Esophagus muscularis mucosa (tissue), 4 donors: ENCODE measurements at regions not wholly inside any gene's neighbourhood (a gene's known extent, or its start where the extent isn't known, plus 50 kb on each side); places are given as distances from the start of the nearest gene placed in this dataset.

Experiments used
- DNase-seq: peaks from one replicate; pipeline ENCODE4 v3.0.0-alpha.2; 2017; ENCODE audit errors: extremely low spot score
- H3K27ac ChIP-seq, 4 donors: fragments of 200-600 bp; sonication (generic); replicated peaks in 1 of 4; 1 replicate in 3 of 4; 2 replicates in 1 of 4; pipeline ENCODE4 v1.5.1; 2016 to 2019; ENCODE audit warnings: mild to moderate bottlenecking in 1 of 4
- H3K27me3 ChIP-seq, 4 donors: fragments of 200-600 bp; sonication (generic); one replicate each; pipeline versions ENCODE4 v1.5.1 to v1.6.0; 2016 to 2019
- H3K36me3 ChIP-seq, 4 donors: fragments of 200-600 bp; sonication (generic); one replicate each; pipeline ENCODE4 v1.5.1; 2016 to 2019
- H3K4me1 ChIP-seq, 4 donors: fragments of 200-600 bp; sonication (generic); one replicate each; pipeline ENCODE4 v1.5.1; 2016 to 2019
- H3K4me3 ChIP-seq, 4 donors: fragments of 200-600 bp; sonication (generic); 1 replicate in 2 of 4; 2 replicates in 2 of 4; pipeline ENCODE4 v1.5.1; 2016 to 2019; ENCODE audit warnings: mild to moderate bottlenecking in 4 of 4, moderate library complexity in 1 of 4
- H3K9me3 ChIP-seq, 4 donors: fragments of 200-600 bp; sonication (generic); 1 replicate in 3 of 4; 2 replicates in 1 of 4; pipeline ENCODE4 v1.5.1; 2016 to 2019
- CTCF ChIP-seq, 3 experiments: fragments of 200-600 bp in 2 of 3; fragments of 450-650 bp in 1 of 3; sonication (generic) in 2 of 3; IDR thresholded peaks; one replicate each; pipeline ENCODE4 v1.5.1; 2017 to 2019; ENCODE audit warnings: antibody characterized with exemption in 3 of 3, mild to moderate bottlenecking in 2 of 3, moderate library complexity in 1 of 3
- EP300 ChIP-seq: sonication (generic); formaldehyde crosslinking; IDR thresholded peaks from one replicate; pipeline ENCODE4 v1.6.1; 2017; ENCODE audit warnings: antibody characterized with exemption
- POLR2A ChIP-seq: fragments of 450-650 bp; IDR thresholded peaks from one replicate; pipeline ENCODE4 v1.6.1; 2017; ENCODE audit warnings: antibody characterized with exemption, moderate library complexity, mild to moderate bottlenecking, low read depth
- POLR2AphosphoS5 ChIP-seq, 2 donors: sonication (generic); formaldehyde crosslinking; IDR thresholded peaks; one replicate each; pipeline ENCODE4 v1.6.1; 2017; ENCODE audit warnings: antibody characterized with exemption in 2 of 2
- WGBS: methylation state at CpG from one replicate; pipeline ENCODE4 v1.1.5; 2018; 5-methylcytosine and 5-hydroxymethylcytosine counted together
- intact Hi-C: fragments of 100-400 bp; cut with DNase I; formaldehyde crosslinking; loops from one replicate; pipeline ENCODE4 v1.15.1; 2023

GRCh38 chr3:194281306-194281705 is 69.8 kb downstream of the CPN2 start:
- TF ChIP-seq CTCF (IDR thresholded peaks at IDR 0.05) (no peak), POLR2A (no peak), POLR2AphosphoS5 (IDR thresholded peaks at IDR 0.05) (no peak), EP300 (no peak)
- 95% methylated on average over 8 of the region's 8 CpGs for WGBS
- Histone ChIP-seq H3K27ac (no peak overlapping the region), H3K4me1 (peaks cover 33 to 72% (median 56%) of the 10 kb centered on the region in 4 donors), H3K9me3 (no peaks in the 10 kb centered on the region), H3K27me3 (no peaks in the 10 kb centered on the region), H3K36me3 (no peaks in the 10 kb centered on the region), H3K4me3 (no peak overlapping the region)
- no peak for DNase-seq
- intact Hi-C loops = no loop called here

- no peaks in the 10 kb centered on the region for H3K27me3 ChIP-seq
- peaks cover 29 to 67% (median 52%) of the 10 kb centered on the region in 4 donors for H3K4me1 ChIP-seq
- no peaks in the 10 kb centered on the region for H3K9me3 ChIP-seq
- DNase-seq = no peak
- H3K36me3 ChIP-seq = no peaks in the 10 kb centered on the region
- intact Hi-C loops = no loop called here
- no peak overlapping the region for H3K4me3 ChIP-seq
- WGBS = 100% methylated on average over 6 of the region's 10 CpGs
- H3K27ac ChIP-seq = no peak overlapping the region
- TF ChIP-seq EP300 (no peak), POLR2A (no peak), POLR2AphosphoS5 (IDR thresholded peaks at IDR 0.05) (no peak), CTCF (IDR thresholded peaks at IDR 0.05) (no peak)
Measured at GRCh38 chr3:194281766-194282165, 69.4 kb downstream of the CPN2 start.

- intact Hi-C loops = no loop called here
- H3K36me3 ChIP-seq = no peaks in the 10 kb centered on the region
- whole genome bisulfite sequencing = 81% methylated on average over 15 of the region's 15 CpGs
- TF ChIP-seq POLR2A (no peak), CTCF (IDR thresholded peaks at IDR 0.05) (no peak)
- no peaks in the 10 kb centered on the region for H3K9me3 ChIP-seq
- no peak overlapping the region for H3K4me3 ChIP-seq
- H3K27me3 ChIP-seq = no peaks in the 10 kb centered on the region
- no peak for DNase-seq
- peaks cover 21 to 59% (median 44%) of the 10 kb centered on the region in 4 donors for H3K4me1 ChIP-seq
- peak overlapping the region in 1 of 4 donors; percentile 44 for H3K27ac ChIP-seq
Measured at GRCh38 chr3:194282436-194283122, 68.5 kb downstream of the CPN2 start.

- H3K27me3 ChIP-seq = no peaks in the 10 kb centered on the region
- intact Hi-C loops = no loop called here
- H3K4me3 ChIP-seq = no peak overlapping the region
- DNase-seq = no peak
- peak overlapping the region in 1 of 4 donors; percentile 44 for H3K27ac ChIP-seq
- peaks cover 13 to 51% (median 36%) of the 10 kb centered on the region in 4 donors for H3K4me1 ChIP-seq
- H3K36me3 ChIP-seq = no peaks in the 10 kb centered on the region
- H3K9me3 ChIP-seq = no peaks in the 10 kb centered on the region
- no peak for TF ChIP-seq POLR2A
- no peak for TF ChIP-seq CTCF (IDR thresholded peaks at IDR 0.05)
- 79% methylated on average over 12 of the region's 12 CpGs for WGBS
Measured at GRCh38 chr3:194283221-194284006, 67.7 kb downstream of the CPN2 start.
